SU-DHL-6 (cell line): ENCODE measurements at regions not wholly inside any gene's neighbourhood (a gene's known extent, or its start where the extent isn't known, plus 50 kb on each side); places are given as distances from the start of the nearest gene placed in this dataset.

Source experiments
- EZH2phosphoT487 ChIP-seq: fragments of 200-600 bp; sonication (generic), shearing (Covaris generic); conservative IDR thresholded peaks from 2 replicates; pipeline ENCODE4 v1.6.1; 2018; ENCODE audit warnings: mild to moderate bottlenecking, antibody characterized with exemption, low read length, moderate library complexity, mixed read lengths
- TF ChIP-seq, protein P1 (sequence below): fragments of 200-600 bp; sonication (generic); IDR thresholded peaks from one replicate; pipeline ENCODE4 v1.5.1; 2017; ENCODE audit warnings: antibody characterized with exemption, mild to moderate bottlenecking, low read length, moderate library complexity; ENCODE audit not compliant: insufficient read depth, poor library complexity, severe bottlenecking

DNA sequence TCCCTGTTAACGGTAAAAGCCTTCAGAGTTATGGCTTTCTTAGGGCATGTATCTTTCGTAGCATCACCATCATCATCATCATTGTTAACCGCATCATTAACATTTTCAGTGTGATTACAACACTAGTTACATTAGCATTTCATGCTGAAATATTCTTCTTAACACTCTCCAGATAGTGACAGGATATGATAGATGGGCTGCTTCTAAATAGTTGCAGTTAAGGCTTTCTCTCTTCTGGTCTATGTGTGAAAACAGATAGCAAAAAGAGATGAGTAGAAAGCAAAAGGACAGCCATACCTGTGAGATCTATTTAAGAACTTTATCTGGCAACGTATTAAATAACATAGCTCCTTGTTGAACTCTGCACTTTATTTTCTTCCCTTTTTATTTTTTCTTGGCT lies 1069.8 kb downstream of the ADGRL3 start:
- TF ChIP-seq, protein P1, sequence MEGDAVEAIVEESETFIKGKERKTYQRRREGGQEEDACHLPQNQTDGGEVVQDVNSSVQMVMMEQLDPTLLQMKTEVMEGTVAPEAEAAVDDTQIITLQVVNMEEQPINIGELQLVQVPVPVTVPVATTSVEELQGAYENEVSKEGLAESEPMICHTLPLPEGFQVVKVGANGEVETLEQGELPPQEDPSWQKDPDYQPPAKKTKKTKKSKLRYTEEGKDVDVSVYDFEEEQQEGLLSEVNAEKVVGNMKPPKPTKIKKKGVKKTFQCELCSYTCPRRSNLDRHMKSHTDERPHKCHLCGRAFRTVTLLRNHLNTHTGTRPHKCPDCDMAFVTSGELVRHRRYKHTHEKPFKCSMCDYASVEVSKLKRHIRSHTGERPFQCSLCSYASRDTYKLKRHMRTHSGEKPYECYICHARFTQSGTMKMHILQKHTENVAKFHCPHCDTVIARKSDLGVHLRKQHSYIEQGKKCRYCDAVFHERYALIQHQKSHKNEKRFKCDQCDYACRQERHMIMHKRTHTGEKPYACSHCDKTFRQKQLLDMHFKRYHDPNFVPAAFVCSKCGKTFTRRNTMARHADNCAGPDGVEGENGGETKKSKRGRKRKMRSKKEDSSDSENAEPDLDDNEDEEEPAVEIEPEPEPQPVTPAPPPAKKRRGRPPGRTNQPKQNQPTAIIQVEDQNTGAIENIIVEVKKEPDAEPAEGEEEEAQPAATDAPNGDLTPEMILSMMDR = no peak
- no peak for TF ChIP-seq EZH2phosphoT487
